HCT116 (cell line): ENCODE measurements at regions not wholly inside any gene's neighbourhood (a gene's known extent, or its start where the extent isn't known, plus 50 kb on each side); places are given as distances from the start of the nearest gene placed in this dataset.

Source experiments
- ATAC-seq: fragments of 200-7000 bp; cut with Tn5 transposase; 2 replicates; pipeline ENCODE4 v1.9.1; 2020; ENCODE audit warnings: mild to moderate bottlenecking, moderate library complexity
- BruUV-seq: library from RNA; stranded (reverse); fragments of 400-500 nt; replicated peaks from 2 replicates; lab custom pipeline; 2021; lab: Mats Ljungman, UMichigan
- CTCF ChIA-PET: fragments of 300-600 bp; sonication (Branson Sonifier 250); formaldehyde crosslinking; loops from one replicate; lab custom pipeline; 2021; ENCODE audit warnings: antibody characterized with exemption; lab: Charles Lee
- POLR2A ChIA-PET: fragments of 300-600, 350-600 bp; sonication (Branson Sonifier 250); formaldehyde crosslinking; loops from one replicate; lab custom pipeline; 2021; ENCODE audit warnings: antibody characterized with exemption; lab: Charles Lee
- RAD21 ChIA-PET, 2 experiments: fragments of 300-600 bp; sonication (Branson Sonifier 250); formaldehyde crosslinking; loops; one replicate each; lab custom pipeline; 2023; ENCODE audit warnings: low total read pairs in 2 of 2; ENCODE audit not compliant: uncharacterized antibody in 2 of 2, unreplicated experiment in 2 of 2, low non-redundant PET in 1 of 2; lab: Charles Lee
- DNase-seq: peaks from one replicate; pipeline ENCODE4 v3.0.0-alpha.2; 2010; ENCODE audit warnings: low read depth, low spot score
- H2AFZ ChIP-seq: fragments of 200-600 bp; shearing (Covaris generic), sonication (generic); 2 replicates; pipeline ENCODE4 v1.6.1; 2017; ENCODE audit warnings: low read depth, mixed run types, mixed read lengths, antibody characterized with exemption, low read length; ENCODE audit not compliant: poor library complexity, severe bottlenecking
- H3K27ac ChIP-seq: 2 replicates; pipeline ENCODE4 v1.5.1; 2012; ENCODE audit warnings: low read depth, low read length
- H3K27me3 ChIP-seq: fragments of 200-600 bp; sonication (generic); 2 replicates; pipeline ENCODE4 v1.6.1; 2016; ENCODE audit warnings: mixed run types, low read length, mixed read lengths; ENCODE audit not compliant: insufficient read depth
- H3K36me3 ChIP-seq, 2 experiments: fragments of 200-500 bp in 1 of 2; fragments of 200-600 bp in 1 of 2; sonication (Bioruptor generic) in 1 of 2; sonication (generic) in 1 of 2; 2 replicates each; pipeline versions ENCODE4 v1.5.1 to v1.6.1; 2014 to 2016; ENCODE audit warnings: low read length in 2 of 2, inconsistent platforms in 1 of 2, mixed read lengths in 1 of 2, mixed run types in 1 of 2; ENCODE audit not compliant: insufficient read depth in 2 of 2, control insufficient read depth in 1 of 2
- H3K4me1 ChIP-seq, 2 experiments: fragments of 200-600 bp in 1 of 2; sonication (generic) in 1 of 2; 2 replicates each; pipeline versions ENCODE4 v1.5.1 to v1.6.1; 2012 to 2017; ENCODE audit warnings: low read length in 2 of 2, inconsistent platforms in 1 of 2, mild to moderate bottlenecking in 1 of 2, mixed read lengths in 1 of 2, mixed run types in 1 of 2, moderate library complexity in 1 of 2; ENCODE audit not compliant: insufficient read depth in 2 of 2, control insufficient read depth in 1 of 2
- H3K4me2 ChIP-seq: fragments of 200-600 bp; sonication (generic); 2 replicates; pipeline ENCODE4 v1.6.1; 2017; ENCODE audit warnings: mixed run types, low read length, mixed read lengths
- H3K4me3 ChIP-seq, 2 experiments: fragments of 200-600 bp in 1 of 2; sonication (generic) in 1 of 2; replicated peaks in 1 of 2; 2 replicates each; pipeline ENCODE4 v1.5.1; 2011 to 2016; ENCODE audit warnings: low read length in 2 of 2, control low read depth in 1 of 2, low read depth in 1 of 2, mild to moderate bottlenecking in 1 of 2, mixed read lengths in 1 of 2, mixed run types in 1 of 2
- H3K79me2 ChIP-seq: fragments of 200-600 bp; sonication (generic); 2 replicates; pipeline ENCODE4 v1.6.1; 2017; ENCODE audit warnings: mild to moderate bottlenecking, mixed run types, low read length, moderate library complexity, mixed read lengths; ENCODE audit not compliant: insufficient read depth
- H3K9ac ChIP-seq: fragments of 200-600 bp; sonication (generic); 2 replicates; pipeline ENCODE4 v1.6.1; 2016; ENCODE audit warnings: low read length, mixed read lengths
- H3K9me2 ChIP-seq: fragments of 200-600 bp; sonication (generic), shearing (Covaris generic); 2 replicates; pipeline ENCODE4 v1.6.1; 2017; ENCODE audit warnings: mixed run types, mild to moderate bottlenecking, moderate library complexity; ENCODE audit not compliant: insufficient read depth
- H3K9me3 ChIP-seq, 2 experiments: fragments of 200-500 bp in 1 of 2; fragments of 200-600 bp in 1 of 2; sonication (Bioruptor generic) in 1 of 2; sonication (generic) in 1 of 2; 2 replicates each; pipeline ENCODE4 v1.6.1; 2014 to 2017; ENCODE audit warnings: low read length in 2 of 2, mixed read lengths in 2 of 2, inconsistent platforms in 1 of 2, low read depth in 1 of 2, mild to moderate bottlenecking in 1 of 2, mixed run types in 1 of 2, moderate library complexity in 1 of 2; ENCODE audit not compliant: control insufficient read depth in 1 of 2, insufficient read depth in 1 of 2
- H4K20me1 ChIP-seq: fragments of 200-600 bp; sonication (generic), shearing (Covaris generic); 2 replicates; pipeline ENCODE4 v1.6.1; 2017; ENCODE audit warnings: mixed run types, mild to moderate bottlenecking, moderate library complexity; ENCODE audit not compliant: insufficient read depth
- CEBPB ChIP-seq: IDR thresholded peaks from 2 replicates; pipeline ENCODE4 v1.6.1; 2012; ENCODE audit warnings: low read depth
- EGR1 ChIP-seq: IDR thresholded peaks from 2 replicates; pipeline ENCODE4 v1.6.1; 2012; ENCODE audit warnings: low read depth
- FOSL1 ChIP-seq: IDR thresholded peaks from 2 replicates; pipeline ENCODE4 v1.6.1; 2012; ENCODE audit warnings: low read depth
- JUND ChIP-seq: IDR thresholded peaks from 2 replicates; pipeline ENCODE4 v1.6.1; 2012
- POLR2AphosphoS5 ChIP-seq: IDR thresholded peaks from 2 replicates; pipeline ENCODE4 v1.6.1; 2011; ENCODE audit warnings: mild to moderate bottlenecking, low read depth, low read length, moderate library complexity
- REST ChIP-seq: IDR thresholded peaks from 2 replicates; pipeline ENCODE4 v1.6.1; 2012; ENCODE audit warnings: low read depth
- SIN3A ChIP-seq: IDR thresholded peaks from 2 replicates; pipeline ENCODE4 v1.6.1; 2012; ENCODE audit warnings: low read depth
- SRF ChIP-seq: IDR thresholded peaks from 2 replicates; pipeline ENCODE4 v1.6.1; 2012; ENCODE audit warnings: low read depth
- TCF7L2 ChIP-seq: IDR thresholded peaks from 2 replicates; pipeline ENCODE4 v1.7.0; 2011; ENCODE audit warnings: borderline replicate concordance, inconsistent platforms; ENCODE audit not compliant: insufficient read depth, insufficient read length; ENCODE audit errors: extremely low read depth
- YY1 ChIP-seq: IDR thresholded peaks from 2 replicates; pipeline ENCODE4 v1.6.1; 2011; ENCODE audit warnings: low read length, low read depth, moderate library complexity, mild to moderate bottlenecking; ENCODE audit not compliant: insufficient replicate concordance; ENCODE audit errors: extremely low read depth
- ZFX ChIP-seq: fragments of 450-650 bp; IDR thresholded peaks from 2 replicates; pipeline ENCODE4 v1.6.1; 2017
- intact Hi-C: fragments of 100-400 bp; cut with micrococcal nuclease; formaldehyde crosslinking; loops from 2 replicates; pipeline ENCODE4 v1.10.0; 2022
- TF ChIP-seq, protein P1 (sequence below), 3 experiments: fragments of 200-600 bp in 1 of 3; sonication (generic) in 1 of 3; IDR thresholded peaks in 2 of 3; conservative IDR thresholded peaks in 1 of 3; 2 replicates each; pipeline ENCODE4 v1.5.1; 2012 to 2017; ENCODE audit warnings: low read depth in 2 of 3, low read length in 2 of 3, antibody characterized with exemption in 1 of 3, borderline replicate concordance in 1 of 3, control low read depth in 1 of 3, mild to moderate bottlenecking in 1 of 3, mixed read lengths in 1 of 3, mixed run types in 1 of 3, moderate library complexity in 1 of 3; ENCODE audit not compliant: insufficient read depth in 1 of 3

GRCh38 chr3:76864355-76864754 lies 175.5 kb upstream of the ROBO2 start:
- ChIA-PET CTCF (no interaction called here), POLR2A (no interaction called here), RAD21 (no interaction called here)
- Histone ChIP-seq H4K20me1 (no peaks in the 10 kb centered on the region), H3K27me3 (no peaks in the 10 kb centered on the region), H2AFZ (no peak overlapping the region), H3K4me2 (no peak overlapping the region), H3K27ac (no peak overlapping the region), H3K79me2 (no peaks in the 10 kb centered on the region), H3K4me3 (no peak overlapping the region), H3K4me1 (no peaks in the 10 kb centered on the region), H3K9me3 (peaks cover 0 to 31% of the 10 kb centered on the region in 2 experiments; a peak in 2 of 4 replicates), H3K9me2 (no peaks in the 10 kb centered on the region), H3K9ac (no peak overlapping the region), H3K36me3 (no peaks in the 10 kb centered on the region)
- DNase-seq (no peak), ATAC-seq (no peak)
- no TSS peak for BruUV-seq
- no peak for TF ChIP-seq TCF7L2
- TF ChIP-seq JUND: no peak
- no peak for TF ChIP-seq SRF
- TF ChIP-seq YY1: no peak
- no peak for TF ChIP-seq EGR1
- TF ChIP-seq POLR2AphosphoS5: no peak
- no peak for TF ChIP-seq FOSL1
- no peak for TF ChIP-seq CEBPB
- no peak for TF ChIP-seq REST
- no peak for TF ChIP-seq ZFX
- TF ChIP-seq, protein P1, sequence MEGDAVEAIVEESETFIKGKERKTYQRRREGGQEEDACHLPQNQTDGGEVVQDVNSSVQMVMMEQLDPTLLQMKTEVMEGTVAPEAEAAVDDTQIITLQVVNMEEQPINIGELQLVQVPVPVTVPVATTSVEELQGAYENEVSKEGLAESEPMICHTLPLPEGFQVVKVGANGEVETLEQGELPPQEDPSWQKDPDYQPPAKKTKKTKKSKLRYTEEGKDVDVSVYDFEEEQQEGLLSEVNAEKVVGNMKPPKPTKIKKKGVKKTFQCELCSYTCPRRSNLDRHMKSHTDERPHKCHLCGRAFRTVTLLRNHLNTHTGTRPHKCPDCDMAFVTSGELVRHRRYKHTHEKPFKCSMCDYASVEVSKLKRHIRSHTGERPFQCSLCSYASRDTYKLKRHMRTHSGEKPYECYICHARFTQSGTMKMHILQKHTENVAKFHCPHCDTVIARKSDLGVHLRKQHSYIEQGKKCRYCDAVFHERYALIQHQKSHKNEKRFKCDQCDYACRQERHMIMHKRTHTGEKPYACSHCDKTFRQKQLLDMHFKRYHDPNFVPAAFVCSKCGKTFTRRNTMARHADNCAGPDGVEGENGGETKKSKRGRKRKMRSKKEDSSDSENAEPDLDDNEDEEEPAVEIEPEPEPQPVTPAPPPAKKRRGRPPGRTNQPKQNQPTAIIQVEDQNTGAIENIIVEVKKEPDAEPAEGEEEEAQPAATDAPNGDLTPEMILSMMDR (IDR thresholded peaks at IDR 0.05 in 2 of 3, conservative IDR thresholded peaks at IDR 0.05 in 1 of 3; ENCODE audit: borderline replicate concordance in 1 of 3, insufficient read depth in 1 of 3, low read depth in 2 of 3, low read length in 2 of 3): no peak
- TF ChIP-seq SIN3A: no peak
- intact Hi-C loops: no loop called here
